Activated CD8-positive, alpha-beta memory T cell treated with anti-CD3 and anti-CD28 coated beads, Interleukin-2, amount 10 ng/mL, durations not matched to agents 7 days and 5 days (primary cell): ENCODE measurements at regions not wholly inside any gene's neighbourhood (a gene's known extent, or its start where the extent isn't known, plus 50 kb on each side); places are given as distances from the start of the nearest gene placed in this dataset.

Experiments used
- ATAC-seq: fragments of 150-1000 bp; cut with Tn5 transposase; one replicate; pipeline ENCODE4 v1.10.0; 2021; ENCODE audit warnings: moderate library complexity
- CTCF ChIA-PET: fragments of 350-600 bp; sonication (Branson Sonifier 250); formaldehyde crosslinking; loops from one replicate; lab custom pipeline; 2021; ENCODE audit warnings: antibody characterized with exemption; lab: Charles Lee
- DNase-seq: peaks from one replicate; pipeline ENCODE4 v3.0.0-alpha.2; 2020
- H3K27ac Mint-ChIP-seq: one replicate; pipeline ENCODE4 v1.8.0; 2021; ENCODE audit warnings: mild to moderate bottlenecking, mixed read lengths
- H3K27me3 Mint-ChIP-seq: one replicate; pipeline ENCODE4 v1.8.0; 2021; ENCODE audit warnings: mixed read lengths
- H3K36me3 Mint-ChIP-seq: one replicate; pipeline ENCODE4 v1.8.0; 2021; ENCODE audit warnings: mild to moderate bottlenecking, mixed read lengths
- H3K4me1 Mint-ChIP-seq: one replicate; pipeline ENCODE4 v1.8.0; 2021; ENCODE audit warnings: mixed read lengths
- H3K4me3 Mint-ChIP-seq: one replicate; pipeline ENCODE4 v1.8.0; 2021; ENCODE audit warnings: mild to moderate bottlenecking, moderate library complexity, mixed read lengths
- H3K9me3 Mint-ChIP-seq: one replicate; pipeline ENCODE4 v1.8.0; 2022; ENCODE audit warnings: low read depth, mixed read lengths

DNA sequence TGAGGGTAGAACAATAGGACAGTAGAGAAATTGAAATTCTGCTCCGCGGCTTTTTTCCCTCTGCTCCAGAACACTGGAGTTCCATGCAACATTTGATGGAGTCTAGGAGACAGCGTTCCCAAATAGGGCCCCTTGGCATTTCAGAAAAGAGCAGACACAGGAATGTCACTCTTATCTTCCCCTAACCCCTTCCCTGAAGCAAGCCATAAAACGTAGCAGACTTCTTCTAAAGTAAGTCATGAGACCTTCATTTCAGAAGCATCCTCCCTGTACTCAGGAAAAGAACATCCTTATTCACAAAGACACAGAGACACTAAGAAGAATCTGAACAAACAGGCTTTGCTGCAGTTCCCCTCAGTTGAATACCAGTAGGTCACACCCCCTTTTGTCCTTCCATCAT lies 296.1 kb upstream of the SOX9 start:
- Mint-ChIP-seq H3K9me3 (peaks cover 2% of the 10 kb centered on the region), H3K27me3 (no peaks in the 10 kb centered on the region), H3K27ac (no peak overlapping the region), H3K4me1 (no peaks in the 10 kb centered on the region), H3K36me3 (no peaks in the 10 kb centered on the region), H3K4me3 (no peak overlapping the region)
- DNase-seq (no peak), ATAC-seq (no peak)
- CTCF ChIA-PET = no interaction called here

DNA sequence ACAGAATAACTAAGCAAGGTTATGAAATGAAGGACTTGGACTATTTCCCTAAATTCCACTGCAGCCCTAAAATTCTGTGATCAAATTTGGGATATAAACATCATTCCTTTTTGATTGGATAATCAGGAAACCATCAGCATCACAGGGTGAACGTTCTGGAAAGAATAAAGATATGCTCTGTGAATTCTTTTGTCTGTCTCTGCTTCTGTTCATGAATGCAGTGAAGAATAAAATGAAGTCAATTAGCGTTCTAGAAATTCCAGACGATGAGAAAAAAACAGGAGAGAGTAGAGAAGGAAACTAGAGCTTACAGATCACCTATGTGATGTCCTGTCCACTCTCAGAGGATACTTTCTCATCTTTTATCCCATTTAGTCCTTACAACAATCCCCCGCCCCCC lies 295.1 kb upstream of the SOX9 start:
- CTCF ChIA-PET = no interaction called here
- Mint-ChIP-seq H3K27me3 (no peaks in the 10 kb centered on the region), H3K4me1 (no peaks in the 10 kb centered on the region), H3K4me3 (no peak overlapping the region), H3K27ac (no peak overlapping the region), H3K9me3 (peaks cover 2% of the 10 kb centered on the region), H3K36me3 (no peaks in the 10 kb centered on the region)
- no peak for ATAC-seq
- no peak for DNase-seq

DNA sequence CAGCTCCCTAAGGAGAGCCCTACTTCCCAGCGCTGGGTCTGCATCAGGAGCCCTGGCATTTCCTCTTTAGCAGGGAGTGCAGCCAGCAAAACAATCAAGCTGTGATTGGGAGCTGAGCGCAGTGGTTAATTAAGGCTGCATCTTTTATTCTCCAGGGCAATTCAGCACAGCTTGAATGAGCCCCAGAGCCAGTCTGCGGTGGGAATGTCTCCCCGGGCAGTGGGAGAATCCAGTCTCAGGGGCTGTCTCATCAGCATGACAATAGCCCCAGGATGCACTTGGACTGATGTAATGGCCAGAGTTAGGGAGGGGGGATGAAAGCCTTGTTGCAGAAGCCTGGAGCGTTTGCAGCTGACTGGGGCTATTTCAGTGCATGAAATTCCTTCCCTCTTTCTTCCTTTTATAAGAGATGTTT lies 292.6 kb upstream of the SOX9 start:
- no peak overlapping the region for H3K4me3 Mint-ChIP-seq
- CTCF ChIA-PET = no interaction called here
- DNase-seq = no peak
- peaks cover 2% of the 10 kb centered on the region for H3K9me3 Mint-ChIP-seq
- no peaks in the 10 kb centered on the region for H3K4me1 Mint-ChIP-seq
- no peaks in the 10 kb centered on the region for H3K36me3 Mint-ChIP-seq
- H3K27me3 Mint-ChIP-seq = no peaks in the 10 kb centered on the region
- H3K27ac Mint-ChIP-seq = no peak overlapping the region
- no peak for ATAC-seq

DNA sequence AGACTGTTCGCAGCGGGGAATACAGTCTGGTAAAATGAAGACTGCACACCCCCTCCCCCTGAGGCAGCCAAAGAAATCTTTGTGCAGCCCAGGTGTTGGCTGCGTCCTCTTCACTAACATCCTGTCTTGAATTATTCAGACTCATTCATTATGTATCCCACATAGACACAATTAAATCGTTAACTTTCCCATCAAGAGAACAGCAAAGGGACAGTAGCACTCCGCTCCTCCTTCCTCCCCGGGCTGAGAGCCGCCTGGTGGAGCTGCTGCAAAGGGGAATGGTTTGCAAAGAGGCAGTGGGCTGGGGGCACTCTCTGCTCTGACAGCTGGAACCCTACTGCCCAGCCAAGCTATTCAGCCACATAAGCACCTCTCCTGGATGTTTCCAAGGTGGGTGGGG lies 290.0 kb upstream of the SOX9 start:
- H3K9me3 Mint-ChIP-seq = peaks cover 4% of the 10 kb centered on the region
- H3K4me1 Mint-ChIP-seq = no peaks in the 10 kb centered on the region
- H3K27ac Mint-ChIP-seq = no peak overlapping the region
- no peak overlapping the region for H3K4me3 Mint-ChIP-seq
- H3K36me3 Mint-ChIP-seq = no peaks in the 10 kb centered on the region
- CTCF ChIA-PET = no interaction called here
- H3K27me3 Mint-ChIP-seq = no peaks in the 10 kb centered on the region
- DNase-seq (no peak), ATAC-seq (no peak)

DNA sequence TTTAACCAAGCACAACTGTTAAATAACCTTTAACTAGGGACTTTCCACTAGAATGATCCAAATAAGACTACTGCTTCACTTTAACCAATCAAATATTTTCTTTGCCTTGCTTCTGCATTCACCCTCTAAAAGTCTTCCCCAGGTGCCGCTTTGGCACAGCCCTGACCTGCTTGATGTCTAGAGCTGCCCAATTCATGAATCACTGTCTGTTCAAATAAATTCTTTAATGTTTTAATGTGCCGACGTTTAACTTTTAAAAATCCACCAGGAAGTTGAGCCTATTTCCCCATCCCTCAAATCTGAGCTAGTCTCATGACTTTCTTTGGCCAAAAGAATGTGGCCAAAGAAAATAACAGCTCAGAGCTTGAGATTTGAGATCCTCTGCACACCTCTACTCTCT lies 277.8 kb upstream of the SOX9 start:
- Mint-ChIP-seq H3K36me3 (no peaks in the 10 kb centered on the region), H3K27me3 (no peaks in the 10 kb centered on the region), H3K27ac (no peak overlapping the region), H3K4me1 (no peaks in the 10 kb centered on the region), H3K4me3 (no peak overlapping the region), H3K9me3 (peaks cover 3% of the 10 kb centered on the region)
- DNase-seq (no peak), ATAC-seq (no peak)
- CTCF ChIA-PET = no interaction called here

DNA sequence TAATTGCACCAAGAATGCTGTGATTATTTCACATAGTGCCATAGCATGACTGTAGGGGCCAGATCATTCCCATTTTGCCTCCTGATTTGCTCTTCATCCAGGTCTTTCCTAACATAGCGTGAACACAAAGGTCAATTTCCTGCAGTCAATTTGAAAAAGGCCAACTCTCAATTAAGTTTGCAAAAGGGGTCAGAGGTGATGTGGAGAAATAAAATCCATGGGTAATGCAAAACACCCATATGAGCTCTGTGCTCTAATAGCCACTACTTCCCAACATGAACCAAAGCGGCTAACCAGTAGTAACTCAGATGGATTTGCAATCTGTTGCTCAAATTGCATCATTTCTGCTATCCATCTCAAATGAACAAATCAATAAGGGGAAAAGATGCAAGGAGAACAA lies 275.5 kb upstream of the SOX9 start:
- Mint-ChIP-seq H3K36me3 (no peaks in the 10 kb centered on the region), H3K27ac (no peak overlapping the region), H3K9me3 (peaks cover 3% of the 10 kb centered on the region), H3K4me1 (no peaks in the 10 kb centered on the region), H3K4me3 (no peak overlapping the region), H3K27me3 (no peaks in the 10 kb centered on the region)
- DNase-seq = no peak
- ATAC-seq = no peak
- CTCF ChIA-PET = no interaction called here

DNA sequence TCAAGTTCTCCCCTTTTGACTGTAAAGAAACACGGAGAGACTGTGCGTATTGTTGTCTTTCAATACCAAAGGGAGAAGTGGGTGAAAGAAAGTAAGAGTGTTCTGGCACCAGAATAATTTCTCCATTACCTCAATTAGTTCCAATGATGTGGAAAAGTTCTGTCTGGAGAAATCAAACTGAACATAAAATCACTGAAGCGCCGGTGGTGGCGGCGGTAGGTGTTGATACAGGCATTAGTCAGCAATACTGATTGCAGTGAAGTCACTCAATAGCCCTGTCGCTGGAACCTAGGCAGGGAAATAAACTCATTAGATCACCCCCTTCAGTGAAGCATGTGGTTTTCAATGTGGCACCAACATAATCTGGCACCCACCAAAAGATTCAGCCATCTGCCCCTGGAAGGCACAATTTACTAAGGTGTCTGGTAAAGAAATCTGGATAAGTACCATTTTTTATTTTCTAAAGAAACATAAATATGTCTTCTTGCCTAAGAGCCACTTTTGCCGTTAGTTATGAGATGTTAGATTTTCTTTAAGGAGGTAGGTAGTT lies 274.2 kb upstream of the SOX9 start:
- Mint-ChIP-seq H3K27me3 (no peaks in the 10 kb centered on the region), H3K27ac (no peak overlapping the region), H3K9me3 (peaks cover 5% of the 10 kb centered on the region), H3K36me3 (no peaks in the 10 kb centered on the region), H3K4me1 (no peaks in the 10 kb centered on the region), H3K4me3 (no peak overlapping the region)
- CTCF ChIA-PET = no interaction called here
- DNase-seq (no peak), ATAC-seq (no peak)

DNA sequence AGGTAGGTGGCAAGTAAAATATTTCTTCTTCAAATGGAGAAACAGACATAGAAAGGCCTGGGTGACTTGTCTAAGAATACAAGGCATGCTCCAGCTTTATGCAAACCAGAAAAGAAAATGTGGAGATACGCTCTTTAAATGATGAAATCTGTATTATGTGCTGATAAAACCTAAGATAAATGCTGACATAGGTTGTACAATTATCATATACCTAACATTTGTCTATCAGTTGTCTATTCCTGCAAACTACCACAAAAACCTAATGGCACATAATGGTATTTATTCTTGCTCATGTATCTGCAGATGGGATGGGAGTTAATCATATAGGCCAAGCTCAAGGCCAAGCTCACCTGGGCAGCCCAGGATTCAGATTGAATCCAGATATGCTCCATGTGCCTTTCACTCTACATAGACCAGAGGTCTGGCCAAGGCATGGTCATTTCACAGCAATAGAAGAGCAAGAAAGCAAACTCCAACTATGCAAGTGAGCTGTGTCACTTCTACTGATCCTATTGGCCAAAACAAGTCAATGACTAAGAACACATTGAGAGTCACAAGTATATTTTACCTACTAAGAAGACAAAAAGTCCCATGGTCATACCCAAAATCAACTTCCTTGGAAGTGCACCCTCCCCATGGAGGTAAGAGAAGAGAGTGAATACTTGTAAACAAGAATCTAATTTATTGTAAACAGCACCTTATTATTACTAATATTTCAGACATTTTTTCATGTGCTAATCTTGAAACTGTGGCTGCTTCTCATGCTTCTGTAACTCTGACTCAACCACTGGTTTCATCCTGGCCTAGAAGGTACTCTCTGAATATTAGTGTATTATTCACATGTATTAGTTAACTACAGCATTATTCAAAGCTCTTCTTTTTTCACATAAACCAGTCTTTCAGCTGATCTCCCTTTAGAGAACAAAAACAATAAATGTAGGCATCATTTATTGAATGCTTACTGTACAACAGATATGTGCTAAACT lies 270.7 kb upstream of the SOX9 start:
- H3K4me1 Mint-ChIP-seq = no peaks in the 10 kb centered on the region
- no peaks in the 10 kb centered on the region for H3K27me3 Mint-ChIP-seq
- CTCF ChIA-PET = no interaction called here
- no peak overlapping the region for H3K27ac Mint-ChIP-seq
- peaks cover 6% of the 10 kb centered on the region for H3K9me3 Mint-ChIP-seq
- no peak overlapping the region for H3K4me3 Mint-ChIP-seq
- no peaks in the 10 kb centered on the region for H3K36me3 Mint-ChIP-seq
- no peak for ATAC-seq
- DNase-seq = no peak

DNA sequence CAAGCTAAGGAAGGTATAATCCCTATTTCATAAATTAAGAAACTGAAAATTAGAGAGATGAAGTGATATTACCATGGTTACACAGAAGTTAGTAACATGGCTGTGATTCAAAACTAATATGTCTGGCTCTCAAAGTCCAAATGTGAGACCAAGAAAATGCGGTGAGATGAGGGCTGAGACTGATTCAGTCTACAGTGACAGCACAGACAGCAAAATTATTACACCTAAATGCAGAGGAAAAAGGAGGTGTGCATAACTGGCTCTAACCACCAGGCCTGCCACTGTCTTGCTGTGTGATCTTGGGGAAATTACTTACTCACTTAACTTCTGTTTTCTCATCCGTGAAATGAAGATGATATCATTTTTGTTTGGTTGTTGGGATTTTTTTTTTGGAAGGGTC lies 270.0 kb upstream of the SOX9 start:
- no peak overlapping the region for H3K4me3 Mint-ChIP-seq

DNA sequence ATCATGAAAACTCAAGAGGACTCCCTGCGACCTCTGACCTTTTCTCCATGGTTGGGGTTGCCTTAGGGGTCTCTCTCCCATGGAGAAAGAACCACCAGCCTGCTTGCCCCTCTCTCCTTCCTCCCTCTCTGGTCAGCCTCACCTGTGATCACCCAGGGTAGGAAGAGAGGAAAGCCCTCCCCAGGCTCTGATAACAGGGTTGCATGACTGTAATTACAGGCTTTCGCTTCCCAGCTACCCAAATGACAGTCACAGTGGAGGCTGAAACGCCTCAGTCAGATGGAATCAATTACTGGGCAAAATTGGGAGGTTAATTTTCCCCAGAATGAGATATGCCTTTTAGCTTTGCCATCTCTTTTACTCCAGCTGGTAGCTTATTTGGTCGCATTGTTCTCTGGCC lies 265.8 kb upstream of the SOX9 start:
- H3K9me3 Mint-ChIP-seq = peaks cover 6% of the 10 kb centered on the region
- no peaks in the 10 kb centered on the region for H3K4me1 Mint-ChIP-seq
- H3K4me3 Mint-ChIP-seq = no peak overlapping the region
- no peaks in the 10 kb centered on the region for H3K27me3 Mint-ChIP-seq
- no peak overlapping the region for H3K27ac Mint-ChIP-seq
- DNase-seq (no peak), ATAC-seq (no peak)
- H3K36me3 Mint-ChIP-seq = no peaks in the 10 kb centered on the region
- CTCF ChIA-PET = no interaction called here

More for the DNA sequence above, 270.0 kb upstream of the SOX9 start:
- Mint-ChIP-seq H3K9me3 (peaks cover 6% of the 10 kb centered on the region), H3K27ac (no peak overlapping the region), H3K4me1 (no peaks in the 10 kb centered on the region), H3K27me3 (no peaks in the 10 kb centered on the region), H3K36me3 (no peaks in the 10 kb centered on the region)
- CTCF ChIA-PET = no interaction called here
- ATAC-seq = no peak
- no peak for DNase-seq

DNA sequence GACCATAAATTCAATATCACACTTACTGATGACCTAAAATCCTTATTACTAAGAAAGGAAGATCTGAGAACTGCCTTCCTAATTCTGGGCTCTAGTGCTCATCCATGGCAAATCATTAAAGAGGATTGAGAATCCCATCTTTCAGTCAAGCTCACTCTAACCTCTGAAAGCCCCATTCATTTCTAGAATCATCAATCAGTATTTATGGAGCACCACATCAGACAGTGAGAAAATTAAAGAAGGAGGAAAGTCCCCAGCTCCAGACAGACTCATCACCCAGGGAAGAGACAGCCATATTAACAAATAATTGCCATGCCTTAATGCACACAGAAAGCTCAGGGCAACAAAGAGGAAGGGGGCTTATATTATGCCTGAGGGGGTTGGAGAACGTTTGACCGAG lies 256.1 kb upstream of the SOX9 start:
- Mint-ChIP-seq H3K4me1 (no peaks in the 10 kb centered on the region), H3K36me3 (no peaks in the 10 kb centered on the region), H3K4me3 (no peak overlapping the region), H3K27ac (no peak overlapping the region), H3K27me3 (no peaks in the 10 kb centered on the region), H3K9me3 (no peaks in the 10 kb centered on the region)
- DNase-seq = no peak
- CTCF ChIA-PET = no interaction called here
- no peak for ATAC-seq

DNA sequence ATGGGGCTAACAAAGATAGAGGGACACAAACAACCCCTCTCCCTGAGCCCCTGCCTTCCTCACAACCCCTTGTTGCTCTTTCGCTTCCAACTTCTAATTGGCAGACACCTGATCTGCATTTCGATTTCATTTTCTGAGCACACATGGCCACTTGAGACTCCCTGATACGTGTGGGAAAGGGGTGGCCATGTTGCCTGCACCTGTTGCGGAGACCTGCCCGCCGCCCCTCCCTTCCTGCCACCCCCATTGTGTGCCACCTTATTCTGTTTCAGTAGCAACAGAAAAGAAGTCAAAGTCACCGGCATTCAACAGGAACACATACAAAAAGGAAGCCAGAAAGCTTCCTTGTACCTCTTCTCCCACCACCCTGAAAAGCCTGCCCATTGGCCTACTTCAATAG lies 254.7 kb upstream of the SOX9 start:
- no peaks in the 10 kb centered on the region for H3K4me1 Mint-ChIP-seq
- no peak overlapping the region for H3K4me3 Mint-ChIP-seq
- no peak for DNase-seq
- CTCF ChIA-PET = no interaction called here
- ATAC-seq = no peak
- no peaks in the 10 kb centered on the region for H3K36me3 Mint-ChIP-seq
- H3K27ac Mint-ChIP-seq = no peak overlapping the region
- H3K9me3 Mint-ChIP-seq = no peaks in the 10 kb centered on the region
- no peaks in the 10 kb centered on the region for H3K27me3 Mint-ChIP-seq

DNA sequence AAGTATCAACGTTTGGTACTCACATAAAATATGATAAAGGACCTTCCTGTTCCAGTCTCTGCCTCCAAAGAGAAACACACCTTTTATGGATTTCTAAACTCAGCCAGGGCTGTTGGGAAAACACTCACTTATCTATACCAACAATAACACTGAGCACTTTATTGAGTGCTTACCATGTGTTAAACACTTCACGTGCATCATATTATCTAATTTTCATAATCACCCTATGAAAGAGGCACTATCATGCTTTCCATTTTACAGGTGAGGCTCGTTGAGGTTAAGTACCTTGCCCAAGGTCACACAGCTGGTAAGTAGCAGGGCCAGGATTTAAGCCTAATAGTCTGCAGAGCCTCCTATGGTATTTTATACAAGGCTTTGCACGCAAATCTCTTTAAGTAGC lies 251.5 kb upstream of the SOX9 start:
- Mint-ChIP-seq H3K36me3 (no peaks in the 10 kb centered on the region), H3K4me1 (no peaks in the 10 kb centered on the region), H3K9me3 (no peaks in the 10 kb centered on the region), H3K27me3 (no peaks in the 10 kb centered on the region), H3K4me3 (no peak overlapping the region), H3K27ac (no peak overlapping the region)
- no peak for ATAC-seq
- CTCF ChIA-PET = no interaction called here
- no peak for DNase-seq

DNA sequence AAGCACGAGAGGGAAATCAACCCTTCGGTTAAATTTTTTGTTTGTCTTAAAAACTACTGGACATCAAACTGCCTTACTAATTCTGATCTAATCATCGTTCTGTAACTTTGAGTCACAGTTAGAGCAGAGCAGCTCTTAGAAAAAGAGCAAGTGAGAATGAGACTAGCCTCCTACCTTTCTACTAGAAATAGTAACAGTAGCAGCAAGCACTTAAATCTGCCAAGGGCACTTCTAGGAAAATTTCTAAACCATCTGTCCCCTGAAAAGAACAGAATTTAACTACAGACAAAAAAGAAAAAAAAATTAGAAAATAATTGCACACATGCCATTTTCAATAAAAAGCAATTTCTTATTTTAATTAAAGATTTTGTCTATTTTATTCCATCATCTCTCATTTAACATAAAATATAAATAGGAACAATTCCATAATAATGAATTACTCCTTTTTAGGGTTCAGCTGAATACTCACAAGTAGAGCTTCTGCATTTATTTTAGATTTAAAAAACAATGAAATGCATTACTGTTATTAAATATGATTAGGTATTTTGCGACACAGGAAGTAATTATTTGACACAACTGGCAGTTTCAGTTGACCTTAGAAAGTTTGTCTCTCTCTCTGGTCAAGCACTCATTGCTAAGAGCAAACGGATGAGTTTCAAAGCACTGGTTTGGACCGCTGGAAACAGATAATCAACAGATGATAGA lies 250.8 kb upstream of the SOX9 start:
- H3K27me3 Mint-ChIP-seq = no peaks in the 10 kb centered on the region
- no peaks in the 10 kb centered on the region for H3K9me3 Mint-ChIP-seq
- H3K4me1 Mint-ChIP-seq = no peaks in the 10 kb centered on the region
- H3K36me3 Mint-ChIP-seq = no peaks in the 10 kb centered on the region
- ATAC-seq (no peak), DNase-seq (no peak)
- no peak overlapping the region for H3K4me3 Mint-ChIP-seq
- H3K27ac Mint-ChIP-seq = no peak overlapping the region
- CTCF ChIA-PET = no interaction called here
